Stimulated activated CD4-positive, alpha-beta T cell treated with anti-CD3 and anti-CD28 coated beads, Interleukin-1b, Interleukin-23, amount 100 ng/mL, for 1 hour (primary cell): ENCODE measurements at regions not wholly inside any gene's neighbourhood (a gene's known extent, or its start where the extent isn't known, plus 50 kb on each side); places are given as distances from the start of the nearest gene placed in this dataset.

ENCODE experiments used
- DNase-seq, 2 donors: peaks; one replicate each; pipeline ENCODE4 v3.0.0-alpha.2; 2020; ENCODE audit warnings: low read depth in 2 of 2

GRCh38 chr6:165877773-165878172 is 214.7 kb upstream of the PDE10A start:
- no peak for DNase-seq

DNA sequence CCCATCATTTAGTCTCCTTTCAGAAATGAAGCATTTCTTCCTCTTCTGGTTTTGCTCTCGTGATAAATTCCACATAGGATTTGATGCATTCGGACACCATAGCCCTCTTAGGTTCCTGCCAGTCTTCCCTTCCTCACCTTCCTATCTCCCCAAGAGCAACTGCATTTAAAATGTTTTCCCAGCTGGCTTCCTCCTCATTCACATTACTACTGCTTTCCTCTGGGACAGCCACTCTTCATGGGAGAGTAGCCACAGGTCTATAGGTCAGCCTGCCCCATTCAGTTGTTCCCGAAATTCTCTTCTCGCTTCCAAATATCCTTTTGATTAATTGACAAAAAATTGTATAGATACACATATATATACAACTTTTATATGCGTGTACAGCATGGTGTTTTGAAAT is 214.2 kb upstream of the PDE10A start:
- no peak for DNase-seq

DNA sequence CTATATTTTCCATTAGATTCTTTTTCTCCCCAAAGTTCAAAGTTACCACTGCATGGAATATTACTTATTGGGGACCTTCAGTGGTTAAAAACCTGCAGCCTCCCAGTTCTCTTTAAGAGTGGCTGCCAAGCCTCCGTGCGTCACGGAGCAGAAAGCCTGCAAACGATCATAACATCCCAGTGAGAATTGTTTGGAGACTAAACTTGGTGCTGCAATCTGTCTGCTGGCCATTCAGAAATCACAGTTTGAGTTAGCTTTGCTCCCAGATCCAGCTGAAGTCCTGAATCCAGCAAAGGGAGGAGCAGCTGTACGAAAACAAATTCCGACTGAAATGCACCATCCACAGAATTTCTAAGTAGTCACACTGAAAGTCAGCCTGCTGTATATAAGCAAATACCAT is 213.5 kb upstream of the PDE10A start:
- no peak for DNase-seq

DNA sequence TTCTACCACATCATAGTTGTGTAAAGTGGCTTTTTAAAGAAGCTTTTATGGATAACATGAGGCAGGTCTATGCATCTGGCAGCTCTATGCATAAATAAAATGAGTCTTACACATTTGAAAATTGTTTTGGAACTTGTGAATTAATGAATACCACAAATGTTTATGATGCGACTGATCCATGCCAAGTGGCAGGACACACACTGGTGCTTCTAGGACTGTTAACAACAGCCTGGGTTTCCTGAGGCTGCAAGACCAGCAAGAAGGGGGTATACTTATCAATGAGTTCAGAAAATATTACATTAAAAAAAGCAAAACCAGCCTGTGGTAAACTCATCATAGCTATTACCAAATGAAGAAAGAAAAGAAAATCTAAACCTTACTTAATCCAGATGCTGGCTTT is 212.9 kb upstream of the PDE10A start:
- DNase-seq: no peak

DNA sequence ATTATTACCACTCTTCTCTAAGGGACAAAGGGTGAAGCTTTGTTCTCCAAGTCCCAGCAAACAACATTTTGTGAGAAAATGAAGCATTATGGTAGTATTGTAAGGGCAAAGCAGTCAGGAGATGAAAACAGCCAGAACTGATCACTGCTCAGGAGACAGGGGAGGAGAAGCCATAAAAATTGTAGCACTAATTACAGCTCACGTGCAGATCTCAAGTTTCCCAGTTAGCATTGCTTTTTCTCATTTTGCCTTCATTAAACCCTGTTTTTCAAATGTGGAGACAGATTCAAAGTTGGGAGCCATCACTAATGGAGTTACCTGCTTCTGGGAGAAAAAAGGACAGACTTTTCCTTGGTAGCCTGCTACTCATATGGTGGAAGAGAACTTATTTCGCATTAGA is 210.9 kb upstream of the PDE10A start:
- no peak for DNase-seq

DNA sequence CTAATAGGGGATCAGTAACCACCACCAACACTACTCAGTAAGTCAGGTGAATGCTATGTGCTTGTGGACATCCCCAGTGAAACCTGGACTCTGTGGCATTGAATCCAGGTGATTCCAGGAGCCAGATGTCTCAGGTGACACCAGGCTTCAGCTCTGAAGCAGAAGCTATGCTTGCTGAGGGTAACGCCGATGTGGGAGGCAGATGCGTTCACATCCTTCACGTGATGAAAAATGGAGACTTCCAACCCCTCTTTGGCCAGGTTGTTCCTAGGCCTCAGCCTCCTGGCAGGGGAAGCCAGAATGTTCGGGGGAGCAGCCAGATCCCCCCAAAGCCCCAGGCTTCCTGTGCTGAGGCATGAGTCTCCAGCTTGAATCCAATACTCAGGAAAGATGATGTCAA is 209.8 kb upstream of the PDE10A start:
- no peak for DNase-seq

DNA sequence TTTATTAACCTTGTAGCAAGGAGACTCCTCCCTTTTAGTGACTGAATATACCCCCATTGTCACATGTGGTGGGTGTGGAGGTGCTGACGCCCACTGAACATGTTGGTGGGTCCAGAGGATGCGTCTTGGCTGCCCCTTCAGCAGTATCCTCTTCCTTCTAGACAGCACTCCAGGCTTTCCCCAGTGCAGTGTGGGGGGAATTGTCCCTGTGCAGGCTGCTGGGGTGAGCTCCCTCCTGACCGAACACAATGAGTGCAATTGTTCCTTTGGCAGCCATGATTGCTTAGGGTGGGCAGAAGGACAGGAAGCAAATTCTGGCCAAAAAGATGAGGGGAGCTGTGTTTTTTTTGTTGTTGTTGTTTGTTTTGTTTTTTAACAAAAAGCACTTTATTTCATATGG is 209.3 kb upstream of the PDE10A start:
- no peak for DNase-seq

- no peak for DNase-seq
Measured at GRCh38 chr6:165871571-165871970, 208.5 kb upstream of the PDE10A start.

DNA sequence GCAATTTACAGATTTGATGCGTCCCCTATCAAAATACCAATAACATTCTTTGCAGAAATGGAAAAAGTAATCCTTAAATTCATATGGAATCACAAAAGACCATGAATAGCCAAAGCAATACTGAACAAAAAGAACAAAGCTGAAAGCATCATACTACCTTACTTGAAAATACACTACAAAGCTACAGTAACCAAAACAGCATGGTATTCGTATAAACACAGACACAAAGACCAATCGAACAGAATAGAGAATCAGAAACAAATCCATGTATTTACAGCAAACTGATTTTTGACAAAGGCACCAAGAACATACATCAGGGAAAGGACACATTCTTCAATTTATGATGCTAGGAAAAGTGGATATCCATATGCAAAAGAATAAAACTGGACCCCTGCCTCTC is 206.5 kb upstream of the PDE10A start:
- no peak for DNase-seq

DNA sequence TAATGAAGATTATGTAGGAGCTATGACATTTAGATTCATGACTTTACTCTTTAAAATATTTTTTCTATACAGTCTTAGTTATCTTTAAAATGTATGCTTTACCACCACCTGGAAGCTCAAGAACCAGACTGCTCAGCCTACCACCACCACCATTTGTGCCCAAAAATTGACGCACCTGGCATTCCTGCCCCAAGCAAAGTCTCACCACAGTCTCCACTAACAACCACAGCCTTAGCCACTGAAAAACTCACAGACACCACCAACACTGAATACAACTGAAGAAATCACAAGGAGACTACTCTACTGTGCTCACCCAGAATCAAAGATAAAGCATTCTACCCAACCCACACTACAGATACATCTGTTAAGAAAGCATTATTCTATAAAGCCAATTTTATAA is 201.9 kb upstream of the PDE10A start:
- DNase-seq: no peak

GRCh38 chr6:165864218-165864617 is 201.2 kb upstream of the PDE10A start:
- no peak for DNase-seq

DNA sequence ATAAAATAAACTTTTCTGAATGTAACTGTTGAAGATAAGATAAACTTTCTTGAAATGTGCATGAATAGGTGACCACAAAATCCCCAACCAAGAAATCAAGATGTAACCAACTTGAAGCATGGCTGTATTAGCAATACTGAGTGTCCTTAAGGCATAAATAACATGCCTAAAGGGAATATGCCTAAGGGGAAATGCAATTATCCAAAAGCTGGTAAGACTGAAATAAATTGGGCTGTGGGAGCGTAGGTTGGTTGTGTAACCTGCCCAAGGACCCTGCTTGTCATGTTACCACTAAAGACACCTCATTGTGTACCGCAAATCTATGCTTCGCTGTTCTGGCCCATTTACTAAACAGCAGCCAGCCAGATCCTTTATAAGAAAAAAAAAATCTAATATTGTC is 200.8 kb upstream of the PDE10A start:
- DNase-seq: no peak

- DNase-seq: no peak
Measured at GRCh38 chr6:165862813-165863212, 199.8 kb upstream of the PDE10A start.

DNA sequence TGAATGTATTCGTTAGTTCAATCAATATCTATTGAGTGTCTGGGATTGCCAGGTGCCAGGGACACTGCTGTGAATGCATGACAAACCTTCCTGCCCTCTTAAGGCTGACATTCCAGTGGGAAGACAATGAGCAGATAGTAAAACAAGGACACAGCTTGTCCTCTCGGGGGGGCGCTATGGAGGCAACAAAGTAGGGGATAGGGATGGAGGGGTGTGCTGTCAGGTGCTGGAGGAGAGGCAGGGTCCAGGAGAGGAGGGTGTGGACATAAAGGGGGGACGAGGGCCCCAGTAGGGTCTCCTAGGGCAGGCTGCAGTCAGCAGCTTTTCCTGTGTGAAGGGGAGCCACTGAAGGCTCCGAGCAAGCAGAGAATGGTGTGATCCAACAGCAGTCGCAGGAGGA is 198.2 kb upstream of the PDE10A start:
- no peak for DNase-seq

- DNase-seq: no peak
Measured at GRCh38 chr6:165858586-165858985, 195.5 kb upstream of the PDE10A start.

DNA sequence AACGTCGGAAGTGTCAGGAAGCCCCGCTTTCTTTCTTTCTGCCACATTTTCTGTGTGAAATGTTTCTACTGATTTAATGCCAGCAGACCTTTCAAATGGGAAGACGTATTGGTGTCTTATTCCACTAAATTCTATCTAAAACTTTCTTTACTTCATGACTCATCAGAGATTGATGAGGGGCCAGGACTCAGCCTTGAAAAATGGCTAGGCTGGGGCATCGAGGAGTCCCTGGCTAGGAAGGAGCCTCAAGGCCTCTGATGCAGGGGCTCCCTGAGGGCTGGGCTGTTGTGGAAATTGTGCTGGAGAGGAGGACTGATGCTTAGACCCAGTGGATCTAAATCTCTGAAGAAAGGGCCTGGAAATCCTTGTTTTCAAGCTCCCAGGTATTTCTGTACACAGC is 192.8 kb upstream of the PDE10A start:
- DNase-seq: no peak

DNA sequence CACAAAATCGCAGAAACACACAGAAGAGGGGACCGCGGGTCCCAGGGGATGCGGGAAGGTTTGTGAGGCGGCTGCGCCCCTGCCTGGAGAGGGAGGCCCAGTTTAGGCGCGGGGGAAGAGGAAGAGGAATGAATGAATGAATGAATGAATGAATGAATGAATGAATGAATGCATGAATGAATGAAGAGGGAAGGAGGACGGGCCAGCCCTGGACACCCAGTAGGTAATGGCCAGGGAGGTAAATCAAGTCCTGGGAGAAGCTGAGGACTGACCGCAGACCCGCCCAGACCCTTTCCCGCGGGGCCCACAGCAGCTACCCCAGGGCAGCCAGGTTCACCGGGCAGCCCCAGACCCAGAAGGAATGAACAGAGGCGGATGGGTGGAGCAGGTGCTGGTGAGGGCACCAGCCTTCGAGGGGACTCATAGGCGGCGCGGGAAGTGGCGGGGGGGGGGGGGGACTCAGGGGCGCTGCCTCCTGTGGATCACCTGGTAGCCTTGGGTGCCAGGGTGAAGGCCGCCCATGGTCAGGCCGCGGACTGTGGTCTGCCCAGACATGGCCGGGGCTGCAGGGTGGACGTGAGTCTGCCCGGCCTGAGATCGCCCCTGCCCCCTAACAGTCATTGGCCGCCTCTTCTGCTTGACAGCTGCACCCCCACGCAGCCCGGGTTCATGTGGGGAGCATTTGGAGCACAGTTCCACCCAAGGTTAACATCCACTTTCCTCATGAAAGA is 192.0 kb upstream of the PDE10A start:
- no peak for DNase-seq

GRCh38 chr6:165854061-165854862 is 191.2 kb upstream of the PDE10A start:
- DNase-seq: no peak

DNA sequence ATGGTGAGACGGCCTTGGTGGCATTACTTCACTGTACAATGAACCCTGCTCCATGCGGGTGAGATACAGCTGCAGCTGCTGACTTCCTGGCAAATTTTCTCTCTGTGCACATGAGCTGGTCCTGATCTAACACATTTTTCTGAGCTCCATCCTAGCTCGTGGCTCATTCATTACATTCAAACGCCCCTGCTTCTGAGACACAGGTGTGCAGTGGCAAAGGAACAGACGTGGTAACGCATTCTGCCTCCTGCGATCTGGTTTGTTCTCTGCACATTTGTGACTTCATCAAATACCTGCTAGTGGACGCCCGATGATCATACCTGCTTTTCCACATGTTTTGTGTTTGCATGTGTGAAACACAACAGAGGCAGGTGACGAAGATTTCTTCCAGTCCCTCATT is 189.6 kb upstream of the PDE10A start:
- no peak for DNase-seq

- DNase-seq: peak in 1 of 2 donors; percentile 16
Measured at GRCh38 chr6:165850434-165851019, 187.5 kb upstream of the PDE10A start.

DNA sequence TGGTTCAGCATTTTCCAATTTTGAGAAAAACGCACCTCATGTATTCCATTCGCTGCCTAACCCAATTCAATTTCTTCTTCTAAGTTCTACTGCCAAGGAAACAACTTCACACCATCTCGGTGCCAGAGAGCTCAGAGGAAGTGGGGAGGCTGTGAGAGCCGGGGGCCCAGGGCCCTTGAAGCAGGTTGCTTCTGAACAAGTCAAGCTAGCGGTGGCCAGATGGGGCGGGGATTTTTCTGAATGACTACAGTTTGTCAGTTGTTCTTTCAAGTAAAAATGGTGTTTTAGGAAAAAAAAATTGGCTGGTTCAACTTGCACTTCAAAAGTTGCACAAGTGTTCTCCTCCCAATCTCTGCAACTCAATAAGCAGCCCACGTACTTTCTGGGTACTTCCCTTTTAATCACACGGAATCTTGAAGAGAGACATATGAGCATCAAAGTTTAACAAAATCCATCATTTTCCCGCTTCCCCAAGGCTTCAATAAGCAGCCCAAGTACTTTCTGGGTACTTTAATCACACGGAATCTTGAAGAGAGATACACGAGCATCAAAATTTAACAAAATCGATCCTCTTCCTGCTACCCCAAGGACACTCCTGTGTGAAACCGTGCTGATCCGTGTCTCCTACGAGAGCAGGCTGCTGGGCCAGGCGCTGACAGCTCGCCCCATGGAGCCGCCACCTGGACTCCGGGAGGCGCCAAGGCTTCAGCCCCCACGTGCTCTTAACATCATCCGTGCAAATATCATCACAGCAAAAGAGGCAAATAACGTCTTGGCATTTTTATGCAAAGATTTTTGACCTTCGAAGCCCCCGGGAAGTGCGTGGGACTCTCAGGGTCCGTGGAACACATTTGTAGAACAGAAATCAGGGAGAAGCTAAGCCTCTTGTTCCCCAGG is 186.7 kb upstream of the PDE10A start:
- no peak for DNase-seq

DNA sequence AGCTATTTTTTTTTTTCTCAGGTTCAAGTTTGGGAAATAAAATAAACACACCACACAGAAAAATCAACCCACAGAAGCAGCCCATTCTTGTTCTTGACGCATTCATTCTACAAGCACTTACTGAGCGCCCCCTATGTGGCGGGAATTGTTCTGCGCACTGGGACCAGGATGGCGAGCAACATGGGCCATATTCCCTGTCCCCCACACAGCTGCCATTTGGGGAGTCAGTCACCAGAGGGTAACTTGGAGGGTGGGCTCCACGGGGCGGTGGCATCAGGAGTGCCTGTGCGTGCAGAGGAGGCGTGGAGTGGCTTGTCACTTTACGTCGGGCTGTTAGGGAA is 185.0 kb upstream of the PDE10A start:
- DNase-seq: no peak
